HepG2 (cell line): ENCODE measurements at regions not wholly inside any gene's neighbourhood (a gene's known extent, or its start where the extent isn't known, plus 50 kb on each side); places are given as distances from the start of the nearest gene placed in this dataset.

ENCODE experiments used
- ATAC-seq: fragments of 200-7000 bp; cut with Tn5 transposase; 3 replicates; pipeline ENCODE4 v1.9.1; 2020; ENCODE audit warnings: mild to moderate bottlenecking, moderate library complexity
- BruUV-seq: library from RNA; stranded (reverse); fragments of 400-500 nt; replicated peaks from 2 replicates; lab custom pipeline; 2021; lab: Mats Ljungman, UMichigan
- CTCF ChIA-PET: fragments of 300-600 bp; formaldehyde crosslinking; extraction: SDS; loops from one replicate; lab custom pipeline; 2021; ENCODE audit warnings: low total read pairs, inconsistent platforms, low intra/inter-chr PET ratio; lab: Yijun Ruan, JAX
- POLR2A ChIA-PET: fragments of 350-600 bp; sonication (Branson Sonifier 250); formaldehyde crosslinking; loops from one replicate; lab custom pipeline; 2020; ENCODE audit warnings: antibody characterized with exemption, inconsistent platforms; lab: Yijun Ruan, JAX
- DNase-seq: peaks from one replicate; pipeline ENCODE4 v3.0.0-alpha.2; 2015; ENCODE audit warnings: low spot score
- FAIRE-seq: peaks from 3 replicates; lab custom pipeline; 2011; peaks lifted over from hg19 to GRCh38; lab: Jason Lieb, UNC
- H2AFZ ChIP-seq: one replicate; pipeline ENCODE4 v1.6.1; 2011; ENCODE audit warnings: low read length, inconsistent platforms
- H3K27ac ChIP-seq: fragments of 300-600 bp; 3 replicates; pipeline ENCODE4 v1.8.0; 2011; ENCODE audit warnings: mixed run types, mild to moderate bottlenecking, mixed read lengths, low read length, inconsistent platforms; ENCODE audit not compliant: insufficient read depth; ENCODE audit errors: extremely low read length
- H3K27me3 ChIP-seq, 2 experiments: fragments of 200-600 bp in 1 of 2; 2 replicates in 1 of 2; 3 replicates in 1 of 2; pipeline versions ENCODE4 v1.6.0 to v1.8.0; 2011; ENCODE audit warnings: low read length in 2 of 2, mild to moderate bottlenecking in 2 of 2, moderate library complexity in 2 of 2, inconsistent platforms in 1 of 2; ENCODE audit not compliant: insufficient read depth in 2 of 2, control insufficient read depth in 1 of 2
- H3K36me3 ChIP-seq, 2 experiments: fragments of 200-600 bp in 1 of 2; replicated peaks in 1 of 2; 2 replicates in 1 of 2; 3 replicates in 1 of 2; pipeline versions ENCODE4 v1.5.1 to v1.8.0; 2011; ENCODE audit warnings: low read length in 2 of 2, inconsistent platforms in 1 of 2; ENCODE audit not compliant: insufficient read depth in 2 of 2, control insufficient read depth in 1 of 2
- H3K4me1 ChIP-seq: 2 replicates; pipeline ENCODE4 v1.5.1; 2012; ENCODE audit warnings: low read length, inconsistent platforms; ENCODE audit not compliant: insufficient read depth
- H3K4me2 ChIP-seq: 2 replicates; pipeline ENCODE4 v1.6.0; 2011; ENCODE audit warnings: low read depth, low read length, inconsistent platforms
- H3K4me3 ChIP-seq, 3 experiments: fragments of 200-600 bp in 1 of 3; sonication (generic), shearing (Covaris generic) in 1 of 3; replicated peaks in 1 of 3; 2 replicates each; pipeline ENCODE4 v1.5.1; 2011 to 2016; ENCODE audit warnings: low read length in 3 of 3, inconsistent platforms in 2 of 3, low read depth in 2 of 3, mild to moderate bottlenecking in 2 of 3, control low read depth in 1 of 3, mixed read lengths in 1 of 3; ENCODE audit not compliant: insufficient read depth in 1 of 3
- H3K79me2 ChIP-seq: one replicate; pipeline ENCODE4 v1.6.1; 2011; ENCODE audit warnings: low read length, inconsistent platforms; ENCODE audit not compliant: insufficient read depth
- H3K9ac ChIP-seq: 2 replicates; pipeline ENCODE4 v1.6.0; 2011; ENCODE audit warnings: mild to moderate bottlenecking, low read depth, low read length, inconsistent platforms; ENCODE audit not compliant: insufficient read depth
- H3K9me3 ChIP-seq: 2 replicates; pipeline ENCODE4 v1.5.1; 2012; ENCODE audit warnings: mild to moderate bottlenecking, low read length
- H4K20me1 ChIP-seq: 2 replicates; pipeline ENCODE4 v1.6.0; 2011; ENCODE audit warnings: inconsistent platforms, mild to moderate bottlenecking, low read length, moderate library complexity; ENCODE audit not compliant: insufficient read depth
- ATF7 ChIP-seq, 2 experiments: fragments of 450-650 bp in 1 of 2; sonication (generic) in 1 of 2; formaldehyde crosslinking in 1 of 2; IDR thresholded peaks; 2 replicates each; pipeline versions ENCODE4 v1.4.0 to v1.6.1; 2016 to 2020; ENCODE audit warnings: antibody characterized with exemption in 1 of 2, mild to moderate bottlenecking in 1 of 2, missing genetic modification reagents in 1 of 2
- CREB1 ChIP-seq, 2 experiments: fragments of 450-650 bp in 1 of 2; IDR thresholded peaks; 2 replicates each; pipeline ENCODE4 v1.6.1; 2016 to 2017; ENCODE audit warnings: control low read depth in 1 of 2, mild to moderate bottlenecking in 1 of 2, missing compliant biosample characterization in 1 of 2, missing genetic modification characterization in 1 of 2
- CREM ChIP-seq, 2 experiments: sonication (generic) in 1 of 2; formaldehyde crosslinking in 1 of 2; IDR thresholded peaks; 2 replicates each; pipeline versions ENCODE4 v1.4.0 to v1.6.1; 2016 to 2020; ENCODE audit warnings: antibody characterized with exemption in 1 of 2, mild to moderate bottlenecking in 1 of 2, missing genetic modification reagents in 1 of 2
- GPBP1L1 ChIP-seq: sonication (generic); formaldehyde crosslinking; IDR thresholded peaks from 2 replicates; pipeline ENCODE4 v1.5.0; 2020; ENCODE audit warnings: mild to moderate bottlenecking, missing genetic modification reagents
- NCOA1 ChIP-seq: sonication (generic); formaldehyde crosslinking; IDR thresholded peaks from 2 replicates; pipeline ENCODE4 v1.9.0; 2021; ENCODE audit warnings: missing genetic modification reagents
- SIX1 ChIP-seq: sonication (generic); formaldehyde crosslinking; IDR thresholded peaks from 2 replicates; pipeline ENCODE4 v1.4.0; 2020; ENCODE audit warnings: missing genetic modification reagents, borderline replicate concordance
- ZNF550 ChIP-seq: sonication (generic); formaldehyde crosslinking; IDR thresholded peaks from 2 replicates; pipeline ENCODE4 v1.4.0; 2020; ENCODE audit warnings: mild to moderate bottlenecking, missing genetic modification reagents, borderline replicate concordance
- ZNF891 ChIP-seq: sonication (generic); formaldehyde crosslinking; IDR thresholded peaks from 2 replicates; pipeline ENCODE4 v1.5.0; 2020; ENCODE audit warnings: mild to moderate bottlenecking, missing genetic modification reagents
- WGBS: methylation state at CpG from one replicate; pipeline ENCODE4 v1.1.6; 2017; ENCODE audit warnings: low lambda C conversion rate; 5-methylcytosine and 5-hydroxymethylcytosine counted together
- in situ Hi-C: cut with HindIII; loops from 2 replicates; pipeline ENCODE4 v1.10.0; 2017; ENCODE audit warnings: low pct_unique_long_range_greater_than_20kb; ENCODE audit not compliant: extremely low pct_ligation_motif_present
- intact Hi-C: fragments of 100-400 bp; cut with micrococcal nuclease; formaldehyde crosslinking; loops from one replicate; pipeline ENCODE4 v1.10.0; 2022; ENCODE audit not compliant: unreplicated experiment
- TF ChIP-seq, protein P1 (sequence below): sonication (generic); formaldehyde crosslinking; IDR thresholded peaks from 2 replicates; pipeline ENCODE4 v1.5.0; 2020; ENCODE audit warnings: mild to moderate bottlenecking, missing genetic modification reagents, borderline replicate concordance

- Histone ChIP-seq H3K36me3 (no peaks in the 10 kb centered on the region), H3K27ac (no peak overlapping the region), H3K9ac (no peak overlapping the region), H3K4me2 (no peak overlapping the region), H3K4me3 (no peak overlapping the region), H4K20me1 (no peaks in the 10 kb centered on the region), H2AFZ (no peak overlapping the region), H3K27me3 (no peaks in the 10 kb centered on the region), H3K4me1 (no peaks in the 10 kb centered on the region), H3K79me2 (no peaks in the 10 kb centered on the region), H3K9me3 (peaks cover 53% of the 10 kb centered on the region)
- BruUV-seq: no TSS peak
- 4% methylated on average over 1 of the region's 1 CpG for WGBS
- intact Hi-C loops (no loop called here), in situ Hi-C loops (no loop called here)
- FAIRE-seq (no peak), DNase-seq (no peak), ATAC-seq (no peak)
- POLR2A ChIA-PET: no interaction called here
- TF ChIP-seq CREM (IDR thresholded peaks at IDR 0.05) (peak; percentile 13; the same call in 1 of the 2 replicates), CREM (CRISPR knock-in tag; IDR thresholded peaks at IDR 0.05) (no peak), GPBP1L1 (CRISPR knock-in tag) (no peak)
- CTCF ChIA-PET: no interaction called here
These were observed 397.0 kb downstream of the DOK5 start for GRCh38 chr20:54872440-54872839.

- FAIRE-seq: no peak
- H3K9ac ChIP-seq: no peak overlapping the region
These were observed 394.4 kb downstream of the DOK5 start for GRCh38 chr20:54869765-54870164.

More at GRCh38 chr20:54869765-54870164, 394.4 kb downstream of the DOK5 start:
- Histone ChIP-seq H3K27ac (no peak overlapping the region), H3K4me3 (no peak overlapping the region), H3K79me2 (no peaks in the 10 kb centered on the region), H2AFZ (no peak overlapping the region), H3K36me3 (no peaks in the 10 kb centered on the region), H3K4me2 (no peak overlapping the region), H4K20me1 (no peaks in the 10 kb centered on the region), H3K9me3 (peaks cover 58% of the 10 kb centered on the region), H3K4me1 (no peaks in the 10 kb centered on the region), H3K27me3 (no peaks in the 10 kb centered on the region)
- POLR2A ChIA-PET: no interaction called here
- under 1% methylated on average over 3 of the region's 3 CpGs for WGBS
- CTCF ChIA-PET: no interaction called here
- TF ChIP-seq ATF7 (IDR thresholded peaks at IDR 0.05) (peak; percentile 70), ATF7 (CRISPR knock-in tag; IDR thresholded peaks at IDR 0.05) (no peak), ZNF891 (no peak), SIX1 (CRISPR knock-in tag) (no peak), CREB1 (IDR thresholded peaks at IDR 0.05) (peak; percentile 84), CREB1 (CRISPR knock-in tag; IDR thresholded peaks at IDR 0.05) (no peak), NCOA1 (CRISPR knock-in tag) (no peak), ZNF550 (CRISPR knock-in tag) (no peak)
- TF ChIP-seq, protein P1, sequence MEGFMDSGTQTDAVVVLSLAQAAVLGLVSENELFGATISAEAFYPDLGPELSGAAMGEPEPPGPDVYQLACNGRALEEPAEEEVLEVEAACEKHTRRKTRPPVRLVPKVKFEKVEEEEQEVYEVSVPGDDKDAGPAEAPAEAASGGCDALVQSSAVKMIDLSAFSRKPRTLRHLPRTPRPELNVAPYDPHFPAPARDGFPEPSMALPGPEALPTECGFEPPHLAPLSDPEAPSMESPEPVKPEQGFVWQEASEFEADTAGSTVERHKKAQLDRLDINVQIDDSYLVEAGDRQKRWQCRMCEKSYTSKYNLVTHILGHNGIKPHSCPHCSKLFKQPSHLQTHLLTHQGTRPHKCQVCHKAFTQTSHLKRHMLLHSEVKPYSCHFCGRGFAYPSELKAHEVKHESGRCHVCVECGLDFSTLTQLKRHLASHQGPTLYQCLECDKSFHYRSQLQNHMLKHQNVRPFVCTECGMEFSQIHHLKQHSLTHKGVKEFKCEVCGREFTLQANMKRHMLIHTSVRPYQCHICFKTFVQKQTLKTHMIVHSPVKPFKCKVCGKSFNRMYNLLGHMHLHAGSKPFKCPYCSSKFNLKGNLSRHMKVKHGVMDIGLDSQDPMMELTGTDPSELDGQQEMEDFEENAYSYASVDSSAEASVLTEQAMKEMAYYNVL (CRISPR knock-in tag): no peak
- intact Hi-C loops (no loop called here), in situ Hi-C loops (no loop called here)
- DNase-seq (no peak), ATAC-seq (no peak)
- BruUV-seq: no TSS peak
